Progenitor cell of endocrine pancreas (in vitro differentiated cells): ENCODE measurements at regions not wholly inside any gene's neighbourhood (a gene's known extent, or its start where the extent isn't known, plus 50 kb on each side); places are given as distances from the start of the nearest gene placed in this dataset.

Experiments used
- DNase-seq: peaks from one replicate; pipeline ENCODE4 v3.0.0; 2021; ENCODE audit warnings: low spot score; ENCODE audit not compliant: unreplicated experiment
- H3K27ac Mint-ChIP-seq: 2 replicates; pipeline ENCODE4 v1.8.0; 2021; ENCODE audit warnings: mild to moderate bottlenecking, moderate library complexity, mixed read lengths
- H3K27me3 Mint-ChIP-seq: 2 replicates; pipeline ENCODE4 v1.8.0; 2021; ENCODE audit warnings: mixed read lengths
- H3K36me3 Mint-ChIP-seq: 2 replicates; pipeline ENCODE4 v1.8.0; 2022; ENCODE audit warnings: mixed read lengths; ENCODE audit not compliant: insufficient read depth
- H3K4me1 Mint-ChIP-seq: 2 replicates; pipeline ENCODE4 v1.8.0; 2021; ENCODE audit warnings: low read depth, mixed read lengths
- H3K4me3 Mint-ChIP-seq: 2 replicates; pipeline ENCODE4 v1.8.0; 2021; ENCODE audit warnings: low read depth, mild to moderate bottlenecking, moderate library complexity, mixed read lengths
- H3K9me3 Mint-ChIP-seq: 2 replicates; pipeline ENCODE4 v1.8.0; 2021; ENCODE audit warnings: low read depth, mixed read lengths
- CTCF ChIP-seq: fragments of 200-600 bp; sonication (generic); IDR thresholded peaks from one replicate; pipeline ENCODE4 v1.5.0; 2021; ENCODE audit warnings: antibody characterized with exemption, mild to moderate bottlenecking; ENCODE audit not compliant: unreplicated experiment

- Mint-ChIP-seq H3K27ac (no peak overlapping the region), H3K27me3 (no peaks in the 10 kb centered on the region), H3K9me3 (peaks cover 3% of the 10 kb centered on the region), H3K4me1 (no peaks in the 10 kb centered on the region), H3K4me3 (no peak overlapping the region), H3K36me3 (no peaks in the 10 kb centered on the region)
- no peak for TF ChIP-seq CTCF
- no peak for DNase-seq
Observed at GRCh38 chr6:16921399-16922110, 160.3 kb upstream of the ATXN1 start.

DNA sequence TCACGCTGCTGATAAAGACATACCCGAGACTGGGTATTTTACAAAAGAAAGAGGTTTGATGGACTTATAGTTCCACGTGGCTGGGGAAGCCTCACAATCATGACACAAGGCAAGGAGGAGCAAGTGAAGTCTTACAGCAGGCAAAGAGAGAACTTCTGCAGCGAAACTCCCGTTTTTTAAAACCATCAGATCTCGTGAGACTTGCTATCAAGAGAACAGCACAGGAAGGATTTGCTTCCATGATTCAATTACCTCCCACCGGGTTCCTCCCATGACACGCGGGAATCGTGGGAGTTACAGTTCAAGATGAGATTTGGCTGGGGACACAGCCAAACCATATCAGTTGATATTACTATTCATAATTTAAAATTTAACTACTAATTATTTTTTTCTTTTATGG is 157.3 kb upstream of the ATXN1 start:
- Mint-ChIP-seq H3K4me1 (no peaks in the 10 kb centered on the region), H3K27ac (no peak overlapping the region), H3K4me3 (no peak overlapping the region), H3K9me3 (peaks cover under 1% of the 10 kb centered on the region), H3K36me3 (no peaks in the 10 kb centered on the region), H3K27me3 (no peaks in the 10 kb centered on the region)
- DNase-seq = no peak
- TF ChIP-seq CTCF = no peak

GRCh38 chr6:16914184-16914583 is 152.9 kb upstream of the ATXN1 start:
- DNase-seq = no peak
- Mint-ChIP-seq H3K27me3 (no peaks in the 10 kb centered on the region), H3K4me3 (no peak overlapping the region), H3K9me3 (peaks cover 9% of the 10 kb centered on the region), H3K4me1 (no peaks in the 10 kb centered on the region), H3K27ac (no peak overlapping the region), H3K36me3 (no peaks in the 10 kb centered on the region)
- TF ChIP-seq CTCF = no peak

GRCh38 chr6:16912756-16913155 is 151.5 kb upstream of the ATXN1 start:
- TF ChIP-seq CTCF = no peak
- no peak overlapping the region for H3K4me3 Mint-ChIP-seq
- H3K4me1 Mint-ChIP-seq = no peaks in the 10 kb centered on the region
- H3K27ac Mint-ChIP-seq = no peak overlapping the region
- no peak for DNase-seq
- no peaks in the 10 kb centered on the region for H3K36me3 Mint-ChIP-seq
- no peaks in the 10 kb centered on the region for H3K27me3 Mint-ChIP-seq
- H3K9me3 Mint-ChIP-seq = peaks cover 9% of the 10 kb centered on the region

- no peak for TF ChIP-seq CTCF
- Mint-ChIP-seq H3K9me3 (peaks cover 9% of the 10 kb centered on the region), H3K4me1 (no peaks in the 10 kb centered on the region), H3K27ac (no peak overlapping the region), H3K36me3 (no peaks in the 10 kb centered on the region), H3K27me3 (no peaks in the 10 kb centered on the region), H3K4me3 (no peak overlapping the region)
- DNase-seq = no peak
Observed at GRCh38 chr6:16911088-16911487, 149.8 kb upstream of the ATXN1 start.
